H1 (cell line): ENCODE measurements at regions not wholly inside any gene's neighbourhood (a gene's known extent, or its start where the extent isn't known, plus 50 kb on each side); places are given as distances from the start of the nearest gene placed in this dataset.

Experiments
- CTCF ChIA-PET: fragments of 300-600 bp; sonication (Branson Sonifier 250); formaldehyde crosslinking; loops from one replicate; lab custom pipeline; 2021; ENCODE audit not compliant: partially characterized antibody; lab: Charles Lee
- POLR2A ChIA-PET: fragments of 300-600 bp; sonication (Branson Sonifier 250); formaldehyde crosslinking; loops from one replicate; lab custom pipeline; 2021; ENCODE audit warnings: inconsistent platforms; ENCODE audit not compliant: partially characterized antibody; lab: Charles Lee
- DNase-seq, 2 experiments: peaks; one replicate each; pipeline versions ENCODE4 v3.0.0 to v3.0.0-alpha.2; 2010 to 2022; ENCODE audit warnings: low spot score in 2 of 2, low read depth in 1 of 2, mixed read lengths in 1 of 2
- FAIRE-seq: peaks from 2 replicates; lab custom pipeline; 2011; peaks lifted over from hg19 to GRCh38; lab: Jason Lieb, UNC
- H2AFZ ChIP-seq: 2 replicates; pipeline ENCODE4 v1.8.1; 2012; ENCODE audit warnings: low read length, inconsistent platforms
- H2AK5ac ChIP-seq: 2 replicates; pipeline ENCODE4 v1.6.1; 2013; ENCODE audit warnings: low read depth, low read length
- H2BK120ac ChIP-seq: replicated peaks from 2 replicates; pipeline ENCODE3; 2013; ENCODE audit warnings: low read depth, low read length, inconsistent platforms
- H2BK12ac ChIP-seq: 2 replicates; pipeline ENCODE4 v1.6.1; 2013; ENCODE audit warnings: low read depth, low read length
- H2BK15ac ChIP-seq: 2 replicates; pipeline ENCODE4 v1.6.1; 2013; ENCODE audit warnings: low read length
- H2BK20ac ChIP-seq: 2 replicates; pipeline ENCODE4 v1.6.1; 2013; ENCODE audit warnings: low read length
- H2BK5ac ChIP-seq: 2 replicates; pipeline ENCODE4 v1.6.1; 2013; ENCODE audit warnings: low read depth, low read length
- H3K14ac ChIP-seq: 2 replicates; pipeline ENCODE4 v1.6.1; 2013; ENCODE audit warnings: inconsistent platforms; ENCODE audit not compliant: insufficient read length
- H3K18ac ChIP-seq: 2 replicates; pipeline ENCODE4 v1.6.1; 2013; ENCODE audit warnings: low read length; ENCODE audit errors: extremely low read depth
- H3K23ac ChIP-seq: 2 replicates; pipeline ENCODE4 v1.6.1; 2013; ENCODE audit warnings: inconsistent platforms; ENCODE audit not compliant: insufficient read length
- H3K23me2 ChIP-seq: 2 replicates; pipeline ENCODE4 v1.6.1; 2013; ENCODE audit warnings: low read depth, low read length
- H3K27ac ChIP-seq: 2 replicates; pipeline ENCODE4 v1.6.1; 2011; ENCODE audit warnings: low read depth, low read length, inconsistent platforms
- H3K27me3 ChIP-seq, 4 experiments: replicated peaks in 1 of 4; 1 replicate in 1 of 4; 2 replicates in 3 of 4; pipeline versions ENCODE4 v1.6.1 to v1.8.1; 2011 to 2013; ENCODE audit warnings: low read length in 3 of 4, mild to moderate bottlenecking in 3 of 4, inconsistent platforms in 2 of 4, mixed read lengths in 2 of 4, moderate library complexity in 1 of 4; ENCODE audit not compliant: control insufficient read depth in 3 of 4, insufficient read depth in 3 of 4; ENCODE audit errors: extremely low read depth in 1 of 4
- H3K36me3 ChIP-seq, 4 experiments: 2 replicates each; pipeline versions ENCODE4 v1.6.1 to v1.8.1; 2011 to 2013; ENCODE audit warnings: mild to moderate bottlenecking in 4 of 4, low read length in 3 of 4, moderate library complexity in 2 of 4, control low read depth in 1 of 4, inconsistent platforms in 1 of 4; ENCODE audit not compliant: insufficient read depth in 4 of 4, control insufficient read depth in 2 of 4
- H3K4ac ChIP-seq: replicated peaks from 2 replicates; pipeline ENCODE3; 2013; ENCODE audit warnings: low read length, low read depth, mixed read lengths, inconsistent platforms; ENCODE audit not compliant: insufficient read length
- H3K4me1 ChIP-seq, 4 experiments: replicated peaks in 1 of 4; 1 replicate in 1 of 4; 2 replicates in 3 of 4; pipeline versions ENCODE4 v1.6.1 to v1.8.1; 2011 to 2013; ENCODE audit warnings: low read length in 3 of 4, inconsistent platforms in 2 of 4, mixed read lengths in 1 of 4; ENCODE audit not compliant: insufficient read depth in 4 of 4, control insufficient read depth in 3 of 4
- H3K4me2 ChIP-seq, 2 experiments: 2 replicates each; pipeline versions ENCODE4 v1.6.1 to v1.8.1; 2011 to 2013; ENCODE audit warnings: low read depth in 2 of 2, low read length in 2 of 2, control low read depth in 1 of 2, inconsistent platforms in 1 of 2, mild to moderate bottlenecking in 1 of 2; ENCODE audit not compliant: insufficient read depth in 1 of 2
- H3K4me3 ChIP-seq, 4 experiments: fragments of 200-600, 300-600 bp in 1 of 4; sonication (generic), shearing (Covaris generic), sonication (Bioruptor Twin) in 1 of 4; 2 replicates each; pipeline versions ENCODE4 v1.5.1 to v1.8.1; 2011 to 2016; ENCODE audit warnings: low read length in 4 of 4, low read depth in 3 of 4, control low read depth in 2 of 4, inconsistent platforms in 2 of 4, mild to moderate bottlenecking in 2 of 4, mixed read lengths in 1 of 4, moderate library complexity in 1 of 4; ENCODE audit not compliant: insufficient read depth in 2 of 4; ENCODE audit errors: extremely low read depth in 1 of 4
- H3K56ac ChIP-seq: replicated peaks from 2 replicates; pipeline ENCODE3; 2013; ENCODE audit warnings: low read depth, mild to moderate bottlenecking, mixed read lengths, low read length, inconsistent platforms; ENCODE audit not compliant: insufficient read length
- H3K79me1 ChIP-seq: 2 replicates; pipeline ENCODE4 v1.6.1; 2013; ENCODE audit warnings: low read depth, low read length, control low read depth
- H3K79me2 ChIP-seq, 2 experiments: 2 replicates each; pipeline versions ENCODE4 v1.6.1 to v1.8.1; 2012 to 2013; ENCODE audit warnings: low read length in 2 of 2, mild to moderate bottlenecking in 2 of 2, inconsistent platforms in 1 of 2; ENCODE audit not compliant: insufficient read depth in 2 of 2, control insufficient read depth in 1 of 2
- H3K9ac ChIP-seq, 4 experiments: replicated peaks in 1 of 4; 1 replicate in 1 of 4; 2 replicates in 3 of 4; pipeline versions ENCODE4 v1.6.1 to v1.8.1; 2011 to 2013; ENCODE audit warnings: low read depth in 3 of 4, low read length in 3 of 4, control low read depth in 2 of 4, mild to moderate bottlenecking in 2 of 4, moderate library complexity in 2 of 4, inconsistent platforms in 1 of 4; ENCODE audit errors: extremely low read depth in 1 of 4
- H3K9me3 ChIP-seq, 2 experiments: 2 replicates each; pipeline versions ENCODE4 v1.6.1 to v1.8.1; 2012 to 2013; ENCODE audit warnings: mild to moderate bottlenecking in 2 of 2, moderate library complexity in 2 of 2, control low read depth in 1 of 2, inconsistent platforms in 1 of 2, low read depth in 1 of 2, low read length in 1 of 2, mixed read lengths in 1 of 2; ENCODE audit not compliant: insufficient read depth in 2 of 2
- H4K20me1 ChIP-seq, 2 experiments: replicated peaks in 1 of 2; 2 replicates each; pipeline versions ENCODE3 to v1.8.1; 2011 to 2013; ENCODE audit warnings: inconsistent platforms in 2 of 2, low read length in 2 of 2, mild to moderate bottlenecking in 1 of 2; ENCODE audit not compliant: insufficient read depth in 2 of 2, control insufficient read depth in 1 of 2
- H4K5ac ChIP-seq: 2 replicates; pipeline ENCODE4 v1.6.1; 2013; ENCODE audit warnings: low read length, low read depth, mixed read lengths, inconsistent platforms; ENCODE audit not compliant: insufficient read length
- H4K8ac ChIP-seq: 2 replicates; pipeline ENCODE4 v1.8.0; 2013; ENCODE audit warnings: mild to moderate bottlenecking, moderate library complexity, low read length, inconsistent platforms; ENCODE audit not compliant: insufficient read depth; ENCODE audit errors: extremely low read depth
- H4K91ac ChIP-seq: replicated peaks from 2 replicates; pipeline ENCODE3; 2013; ENCODE audit warnings: low read length, mixed read lengths, inconsistent platforms; ENCODE audit not compliant: insufficient read length
- CTBP2 ChIP-seq: IDR thresholded peaks from 2 replicates; pipeline ENCODE4 v1.7.0; 2011; ENCODE audit warnings: borderline replicate concordance, mild to moderate bottlenecking, moderate library complexity, mixed read lengths, low read length; ENCODE audit not compliant: insufficient read depth, insufficient read length
- EZH2 ChIP-seq: fragments of 200-600 bp; sonication (generic); IDR thresholded peaks from 2 replicates; pipeline ENCODE4 v1.7.1; 2012; ENCODE audit warnings: low read depth, mild to moderate bottlenecking, moderate library complexity, low read length, inconsistent platforms; ENCODE audit not compliant: severe bottlenecking
- JUN ChIP-seq: IDR thresholded peaks from 2 replicates; pipeline ENCODE4 v1.6.1; 2011; ENCODE audit warnings: low read depth, mild to moderate bottlenecking, improper control_type of control experiment, low read length
- POLR2A ChIP-seq, 2 experiments: IDR thresholded peaks; 1 replicate in 1 of 2; 2 replicates in 1 of 2; pipeline ENCODE4 v1.6.1; 2011; ENCODE audit warnings: low read depth in 2 of 2, low read length in 2 of 2, mild to moderate bottlenecking in 2 of 2; ENCODE audit errors: control extremely low read depth in 1 of 2
- RFX5 ChIP-seq: IDR thresholded peaks from 2 replicates; pipeline ENCODE4 v1.6.1; 2011; ENCODE audit warnings: low read depth, low read length, improper control_type of control experiment, borderline replicate concordance
- RXRA ChIP-seq: IDR thresholded peaks from 2 replicates; pipeline ENCODE4 v1.6.1; 2011; ENCODE audit warnings: low read depth, mild to moderate bottlenecking, low read length, moderate library complexity; ENCODE audit not compliant: insufficient read depth
- TAF1 ChIP-seq: IDR thresholded peaks from 2 replicates; pipeline ENCODE4 v1.6.1; 2011; ENCODE audit warnings: mild to moderate bottlenecking, low read depth, low read length
- TEAD4 ChIP-seq: IDR thresholded peaks from 2 replicates; pipeline ENCODE4 v1.6.1; 2012; ENCODE audit warnings: low read depth, low read length, inconsistent platforms, mixed read lengths
- ZNF274 ChIP-seq: IDR thresholded peaks from 2 replicates; pipeline ENCODE4 v1.7.0; 2012; ENCODE audit warnings: low read length, borderline replicate concordance; ENCODE audit errors: extremely low read depth
- WGBS, 2 experiments: shearing (Covaris generic) in 1 of 2; methylation state at CpG; one replicate each; pipeline versions ENCODE4 v1.1.6 to v1.1.7; 2013 to 2015; ENCODE audit warnings: low lambda C conversion rate in 2 of 2, mixed read lengths in 2 of 2, inconsistent platforms in 1 of 2, low coverage in 1 of 2, missing lambda C conversion rate in 1 of 2; ENCODE audit not compliant: insufficient replicate concordance in 2 of 2, insufficient coverage in 1 of 2, insufficient read length in 1 of 2; ENCODE audit errors: extremely low coverage in 1 of 2, missing lambda C conversion rate in 1 of 2; 5-methylcytosine and 5-hydroxymethylcytosine counted together

- H4K5ac ChIP-seq: no peak overlapping the region
- WGBS, 2 experiments: 93% methylated on average over 8 of the region's 10 CpGs; no CpG with 5 or more reads in 1 of the 2 experiments
- no peak overlapping the region for H3K27ac ChIP-seq
- no peak overlapping the region for H2AFZ ChIP-seq
- H2BK120ac ChIP-seq: no peak overlapping the region
- no peak overlapping the region for H3K4me3 ChIP-seq
- H2BK20ac ChIP-seq: no peak overlapping the region
- DNase-seq (no peak), FAIRE-seq (no peak)
- ChIA-PET CTCF (interaction anchor here (1.1 to 1.2 kb wide), 2 partner anchors 14 to 32 kb away, joined by 3 read pairs; no protein-coding TSS in a partner anchor), POLR2A (interaction anchor here (1.0 to 1.5 kb wide), 2 partner anchors 9 to 33 kb away, joined by 3 to 4 read pairs; no protein-coding TSS in a partner anchor)
- no peak overlapping the region for H3K23ac ChIP-seq
- peak overlapping the region; percentile 49 for H3K4ac ChIP-seq
- H4K8ac ChIP-seq: no peak overlapping the region
- H4K20me1 ChIP-seq: no peaks in the 10 kb centered on the region
- no peak overlapping the region for H3K9ac ChIP-seq
- H3K79me1 ChIP-seq: no peaks in the 10 kb centered on the region
- no peak overlapping the region for H2BK12ac ChIP-seq
- no peak overlapping the region for H3K56ac ChIP-seq
- H2BK15ac ChIP-seq: peak overlapping the region; percentile 81
- no peaks in the 10 kb centered on the region for H3K27me3 ChIP-seq
- no peaks in the 10 kb centered on the region for H3K23me2 ChIP-seq
- no peak overlapping the region for H3K4me2 ChIP-seq
- no peaks in the 10 kb centered on the region for H3K79me2 ChIP-seq
- no peaks in the 10 kb centered on the region for H3K36me3 ChIP-seq
- no peak overlapping the region for H2BK5ac ChIP-seq
- no peak overlapping the region for H4K91ac ChIP-seq
- TF ChIP-seq ZNF274 (no peak), TAF1 (no peak), JUN (no peak), RFX5 (no peak), POLR2A (IDR thresholded peaks at IDR 0.05; ENCODE audit: control extremely low read depth in 1 of 2, low read depth in 2 of 2, low read length in 2 of 2) (no peak), EZH2 (no peak), CTBP2 (no peak), RXRA (no peak), TEAD4 (no peak)
- peaks cover 2 to 6% (median 4%) of the 10 kb centered on the region in 4 experiments; a peak in 5 of 7 replicates for H3K4me1 ChIP-seq
- H3K18ac ChIP-seq: no peak overlapping the region
- no peak overlapping the region for H2AK5ac ChIP-seq
- 0 out of 4 replicates have a peak, but pooled peaks cover 0 to 2% of the 10 kb centered on the region in 2 experiments for H3K9me3 ChIP-seq
- H3K14ac ChIP-seq: no peak overlapping the region
Observed at GRCh38 chr12:124622764-124623163, 55.4 kb upstream of the NCOR2 start.
